A549 (cell line): ENCODE measurements at regions not wholly inside any gene's neighbourhood (a gene's known extent, or its start where the extent isn't known, plus 50 kb on each side); places are given as distances from the start of the nearest gene placed in this dataset.

Experiments
- CBX2 ChIP-seq: fragments of 200-600 bp; sonication (generic); IDR thresholded peaks from 2 replicates; pipeline ENCODE4 v1.6.1; 2016; ENCODE audit warnings: low read depth, mild to moderate bottlenecking, borderline replicate concordance
- FOXS1 ChIP-seq: fragments of 250-450 bp; sonication (Bioruptor Pico); IDR thresholded peaks from 2 replicates; pipeline ENCODE4 v1.5.0; 2020; ENCODE audit warnings: mild to moderate bottlenecking, moderate library complexity
- GATA3 ChIP-seq: IDR thresholded peaks from 2 replicates; pipeline ENCODE4 v1.6.1; 2012; ENCODE audit warnings: borderline replicate concordance
- JUN ChIP-seq, 2 experiments: fragments of >200 bp; sonication (Bioruptor Twin); formaldehyde crosslinking; IDR thresholded peaks; 2 replicates in 1 of 2; 3 replicates in 1 of 2; pipeline ENCODE4 v1.6.1; 2016 to 2017
- MAFK ChIP-seq: fragments of 450-650 bp; IDR thresholded peaks from 2 replicates; pipeline ENCODE4 v1.6.1; 2014; ENCODE audit not compliant: partially characterized antibody
- POLR2A ChIP-seq: IDR thresholded peaks from 2 replicates; pipeline ENCODE4 v1.6.1; 2012; ENCODE audit warnings: mild to moderate bottlenecking, low read length
- TF ChIP-seq, protein P1 (sequence below): fragments of 200-600 bp; sonication (generic); IDR thresholded peaks from 2 replicates; pipeline ENCODE4 v1.6.1; 2016; ENCODE audit warnings: antibody characterized with exemption, mild to moderate bottlenecking, moderate library complexity
- TF ChIP-seq, protein P2 (sequence below): fragments of 250-450 bp; sonication (Bioruptor Pico); IDR thresholded peaks from 2 replicates; pipeline ENCODE4 v1.5.0; 2021; ENCODE audit warnings: mild to moderate bottlenecking, moderate library complexity, borderline replicate concordance

DNA sequence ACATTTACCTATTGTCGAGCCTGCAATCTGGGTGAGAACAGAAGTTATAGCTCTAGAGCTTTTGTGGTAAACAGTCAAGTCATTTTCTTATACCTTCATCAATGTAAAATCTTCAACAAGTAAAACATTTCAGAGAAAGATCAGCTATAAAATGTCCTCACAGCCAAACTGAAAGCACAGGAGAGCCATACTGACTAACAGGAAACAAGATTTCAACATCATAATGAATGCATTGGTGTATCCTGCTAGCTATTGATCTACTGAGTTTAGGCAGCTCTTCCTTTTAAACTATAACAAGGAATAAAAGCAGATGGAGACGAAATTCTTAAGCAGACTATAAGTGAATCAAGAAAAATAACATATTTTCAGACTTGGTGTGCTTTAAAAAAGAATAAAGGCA is 1522.9 kb upstream of the WWC1 start:
- TF ChIP-seq POLR2A (no peak), CBX2 (no peak), MAFK (no peak), FOXS1 (CRISPR knock-in tag) (no peak), JUN (IDR thresholded peaks at IDR 0.05) (no peak), GATA3 (no peak)
- TF ChIP-seq, protein P1, sequence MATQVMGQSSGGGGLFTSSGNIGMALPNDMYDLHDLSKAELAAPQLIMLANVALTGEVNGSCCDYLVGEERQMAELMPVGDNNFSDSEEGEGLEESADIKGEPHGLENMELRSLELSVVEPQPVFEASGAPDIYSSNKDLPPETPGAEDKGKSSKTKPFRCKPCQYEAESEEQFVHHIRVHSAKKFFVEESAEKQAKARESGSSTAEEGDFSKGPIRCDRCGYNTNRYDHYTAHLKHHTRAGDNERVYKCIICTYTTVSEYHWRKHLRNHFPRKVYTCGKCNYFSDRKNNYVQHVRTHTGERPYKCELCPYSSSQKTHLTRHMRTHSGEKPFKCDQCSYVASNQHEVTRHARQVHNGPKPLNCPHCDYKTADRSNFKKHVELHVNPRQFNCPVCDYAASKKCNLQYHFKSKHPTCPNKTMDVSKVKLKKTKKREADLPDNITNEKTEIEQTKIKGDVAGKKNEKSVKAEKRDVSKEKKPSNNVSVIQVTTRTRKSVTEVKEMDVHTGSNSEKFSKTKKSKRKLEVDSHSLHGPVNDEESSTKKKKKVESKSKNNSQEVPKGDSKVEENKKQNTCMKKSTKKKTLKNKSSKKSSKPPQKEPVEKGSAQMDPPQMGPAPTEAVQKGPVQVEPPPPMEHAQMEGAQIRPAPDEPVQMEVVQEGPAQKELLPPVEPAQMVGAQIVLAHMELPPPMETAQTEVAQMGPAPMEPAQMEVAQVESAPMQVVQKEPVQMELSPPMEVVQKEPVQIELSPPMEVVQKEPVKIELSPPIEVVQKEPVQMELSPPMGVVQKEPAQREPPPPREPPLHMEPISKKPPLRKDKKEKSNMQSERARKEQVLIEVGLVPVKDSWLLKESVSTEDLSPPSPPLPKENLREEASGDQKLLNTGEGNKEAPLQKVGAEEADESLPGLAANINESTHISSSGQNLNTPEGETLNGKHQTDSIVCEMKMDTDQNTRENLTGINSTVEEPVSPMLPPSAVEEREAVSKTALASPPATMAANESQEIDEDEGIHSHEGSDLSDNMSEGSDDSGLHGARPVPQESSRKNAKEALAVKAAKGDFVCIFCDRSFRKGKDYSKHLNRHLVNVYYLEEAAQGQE: no peak
- TF ChIP-seq, protein P2, sequence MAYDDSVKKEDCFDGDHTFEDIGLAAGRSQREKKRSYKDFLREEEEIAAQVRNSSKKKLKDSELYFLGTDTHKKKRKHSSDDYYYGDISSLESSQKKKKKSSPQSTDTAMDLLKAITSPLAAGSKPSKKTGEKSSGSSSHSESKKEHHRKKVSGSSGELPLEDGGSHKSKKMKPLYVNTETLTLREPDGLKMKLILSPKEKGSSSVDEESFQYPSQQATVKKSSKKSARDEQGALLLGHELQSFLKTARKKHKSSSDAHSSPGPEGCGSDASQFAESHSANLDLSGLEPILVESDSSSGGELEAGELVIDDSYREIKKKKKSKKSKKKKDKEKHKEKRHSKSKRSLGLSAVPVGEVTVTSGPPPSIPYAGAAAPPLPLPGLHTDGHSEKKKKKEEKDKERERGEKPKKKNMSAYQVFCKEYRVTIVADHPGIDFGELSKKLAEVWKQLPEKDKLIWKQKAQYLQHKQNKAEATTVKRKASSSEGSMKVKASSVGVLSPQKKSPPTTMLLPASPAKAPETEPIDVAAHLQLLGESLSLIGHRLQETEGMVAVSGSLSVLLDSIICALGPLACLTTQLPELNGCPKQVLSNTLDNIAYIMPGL (CRISPR knock-in tag): no peak
